AG04449 (cell line): ENCODE measurements at regions not wholly inside any gene's neighbourhood (a gene's known extent, or its start where the extent isn't known, plus 50 kb on each side); places are given as distances from the start of the nearest gene placed in this dataset.

Experiments
- CTCF ChIA-PET: fragments of 350-600 bp; formaldehyde crosslinking; extraction: SDS; loops from one replicate; lab custom pipeline; 2021; ENCODE audit warnings: antibody characterized with exemption; lab: Yijun Ruan, JAX
- POLR2A ChIA-PET: fragments of 400-600, 350-600 bp; formaldehyde crosslinking; extraction: SDS; loops from one replicate; lab custom pipeline; 2020; ENCODE audit warnings: antibody characterized with exemption, inconsistent platforms; lab: Yijun Ruan, JAX
- DNase-seq: peaks from one replicate; pipeline ENCODE4 v3.0.0-alpha.2; 2010; ENCODE audit warnings: low read depth, low spot score
- H3K4me3 ChIP-seq: 2 replicates; pipeline ENCODE4 v1.5.1; 2011; ENCODE audit warnings: low read depth, mild to moderate bottlenecking, control low read depth, low read length
- CTCF ChIP-seq: IDR thresholded peaks from one replicate; pipeline ENCODE4 v1.5.1; 2011; ENCODE audit warnings: mild to moderate bottlenecking, moderate library complexity, low read length, control low read depth, inconsistent platforms; ENCODE audit not compliant: insufficient read depth; ENCODE audit errors: missing control alignments

- ChIA-PET POLR2A (no interaction called here), CTCF (no interaction called here)
- no peak overlapping the region for H3K4me3 ChIP-seq
- DNase-seq: no peak
- no peak for TF ChIP-seq CTCF
Observed at GRCh38 chr7:108659261-108659660, 89.6 kb downstream of the DNAJB9 start.

GRCh38 chr7:108659867-108660266 lies 90.2 kb downstream of the DNAJB9 start:
- no peak overlapping the region for H3K4me3 ChIP-seq
- POLR2A ChIA-PET: no interaction called here
- CTCF ChIA-PET: no interaction called here

GRCh38 chr7:108660465-108660864 lies 90.8 kb downstream of the DNAJB9 start:
- TF ChIP-seq CTCF: peak; percentile 9
- DNase-seq: no peak
- CTCF ChIA-PET: no interaction called here
- POLR2A ChIA-PET: no interaction called here
- H3K4me3 ChIP-seq: no peak overlapping the region

More at GRCh38 chr7:108659867-108660266, 90.2 kb downstream of the DNAJB9 start:
- DNase-seq: no peak
- no peak for TF ChIP-seq CTCF

- ChIA-PET CTCF (no interaction called here), POLR2A (no interaction called here)
- no peak overlapping the region for H3K4me3 ChIP-seq
- no peak for DNase-seq
- no peak for TF ChIP-seq CTCF
Observed at GRCh38 chr7:108662783-108663362, 93.2 kb downstream of the DNAJB9 start.

- no peak for DNase-seq
- POLR2A ChIA-PET: no interaction called here
- CTCF ChIA-PET: no interaction called here
- TF ChIP-seq CTCF: no peak
- no peak overlapping the region for H3K4me3 ChIP-seq
Observed at GRCh38 chr7:108663701-108664100, 94.0 kb downstream of the DNAJB9 start.

GRCh38 chr7:108667216-108667615 lies 97.5 kb downstream of the DNAJB9 start:
- H3K4me3 ChIP-seq: no peak overlapping the region
- TF ChIP-seq CTCF: no peak
- POLR2A ChIA-PET: no interaction called here
- DNase-seq: no peak
- CTCF ChIA-PET: no interaction called here
